ENCODE measurements at regions not wholly inside any gene's neighbourhood (a gene's known extent, or its start where the extent isn't known, plus 50 kb on each side); places are given as distances from the start of the nearest gene placed in this dataset.
"Not testable (repeated sequence)": the region's sequence is repeated elsewhere in the genome, so short reads cannot be mapped to it uniquely, and the experiment has no call there.

- H3K9me3 Mint-ChIP-seq = no peaks in the 10 kb centered on the region
- no peaks in the 10 kb centered on the region for H3K36me3 Mint-ChIP-seq (ENCODE audit: insufficient read depth)
- ATAC-seq = no peak
- H3K4me1 Mint-ChIP-seq (ENCODE audit: low read depth) = no peaks in the 10 kb centered on the region
- peaks cover 2% of the 10 kb centered on the region for H3K27me3 Mint-ChIP-seq (ENCODE audit: low read depth)
- no peak for DNase-seq
- no peak overlapping the region for H3K4me3 Mint-ChIP-seq
Observed at GRCh38 chr10:131555406-131555805, 243.9 kb upstream of the TCERG1L start.

- ATAC-seq = no peak
- no peak overlapping the region for H3K4me3 Mint-ChIP-seq
- H3K27me3 Mint-ChIP-seq (ENCODE audit: low read depth) = peaks cover 2% of the 10 kb centered on the region
- no peaks in the 10 kb centered on the region for H3K4me1 Mint-ChIP-seq (ENCODE audit: low read depth)
- no peak for DNase-seq
- no peaks in the 10 kb centered on the region for H3K9me3 Mint-ChIP-seq
- H3K36me3 Mint-ChIP-seq (ENCODE audit: insufficient read depth) = no peaks in the 10 kb centered on the region
Observed at GRCh38 chr10:131556061-131556896, 244.8 kb upstream of the TCERG1L start.

DNA sequence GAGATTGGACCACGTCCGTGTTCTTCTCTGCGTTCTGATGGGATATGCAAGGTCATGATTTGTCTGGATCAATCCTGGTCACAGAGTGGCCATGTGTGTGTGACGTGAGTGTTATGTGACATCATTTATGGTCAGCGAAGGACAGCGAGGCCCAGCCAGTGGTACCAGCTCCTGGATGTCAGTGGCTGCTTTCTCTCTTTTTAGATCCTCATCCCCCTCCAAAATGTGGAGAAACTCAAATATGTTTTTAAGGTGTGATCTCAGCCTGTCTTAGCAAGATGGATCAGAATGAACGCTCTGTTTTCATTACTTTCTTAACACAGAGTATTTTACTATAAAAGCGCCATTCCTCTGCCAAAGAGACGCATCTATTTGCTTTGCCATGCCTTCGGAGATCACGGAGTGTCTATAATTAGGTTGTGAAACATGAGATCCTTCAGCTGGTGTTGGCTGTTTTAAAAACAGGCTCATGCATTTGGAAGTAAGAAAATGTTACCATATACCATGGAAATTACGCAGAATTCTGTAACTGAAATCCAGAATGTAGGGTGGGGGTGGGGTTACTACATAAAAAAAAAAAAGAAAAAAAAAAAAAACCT, 245.5 kb upstream of the TCERG1L start:
- no peaks in the 10 kb centered on the region for H3K4me1 Mint-ChIP-seq (ENCODE audit: low read depth)
- H3K27me3 Mint-ChIP-seq (ENCODE audit: low read depth) = peaks cover 7% of the 10 kb centered on the region
- no peak for ATAC-seq
- no peaks in the 10 kb centered on the region for H3K9me3 Mint-ChIP-seq
- H3K4me3 Mint-ChIP-seq = no peak overlapping the region
- no peaks in the 10 kb centered on the region for H3K36me3 Mint-ChIP-seq (ENCODE audit: insufficient read depth)
- DNase-seq = no peak

DNA sequence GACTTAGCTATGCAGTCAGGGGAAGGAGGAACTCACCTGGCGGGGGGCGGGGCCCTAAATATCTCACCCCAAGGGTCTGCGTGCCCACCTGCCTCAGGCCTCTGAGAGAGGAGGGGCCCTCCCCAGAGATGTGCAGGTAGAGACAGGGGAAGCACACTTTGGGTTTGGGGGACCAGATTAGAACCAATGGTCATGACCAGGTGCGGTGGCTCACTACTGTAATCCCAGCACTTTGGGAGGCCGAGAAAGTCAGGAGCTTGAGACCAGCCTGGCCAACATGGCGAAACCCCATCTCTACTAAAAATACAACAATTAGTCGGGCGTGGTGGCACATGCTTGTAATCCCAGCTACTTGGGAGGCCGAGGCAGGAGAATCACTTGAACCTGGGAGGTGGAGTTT, 246.4 kb upstream of the TCERG1L start:
- H3K4me3 Mint-ChIP-seq; H3K27me3 Mint-ChIP-seq (ENCODE audit: low read depth): not testable (repeated sequence)

GRCh38 chr10:131559450-131559911, 248.0 kb upstream of the TCERG1L start:
- DNase-seq (no peak), ATAC-seq (no peak)
- Mint-ChIP-seq H3K36me3 (ENCODE audit: insufficient read depth) (no peaks in the 10 kb centered on the region), H3K27me3 (ENCODE audit: low read depth) (peaks cover 8% of the 10 kb centered on the region), H3K9me3 (no peaks in the 10 kb centered on the region), H3K4me3 (no peak overlapping the region), H3K4me1 (ENCODE audit: low read depth) (no peaks in the 10 kb centered on the region)

More for the DNA sequence above, 246.4 kb upstream of the TCERG1L start:
- ATAC-seq; DNase-seq; H3K9me3 Mint-ChIP-seq; H3K36me3 Mint-ChIP-seq (ENCODE audit: insufficient read depth); H3K4me1 Mint-ChIP-seq (ENCODE audit: low read depth): not testable (repeated sequence)

DNA sequence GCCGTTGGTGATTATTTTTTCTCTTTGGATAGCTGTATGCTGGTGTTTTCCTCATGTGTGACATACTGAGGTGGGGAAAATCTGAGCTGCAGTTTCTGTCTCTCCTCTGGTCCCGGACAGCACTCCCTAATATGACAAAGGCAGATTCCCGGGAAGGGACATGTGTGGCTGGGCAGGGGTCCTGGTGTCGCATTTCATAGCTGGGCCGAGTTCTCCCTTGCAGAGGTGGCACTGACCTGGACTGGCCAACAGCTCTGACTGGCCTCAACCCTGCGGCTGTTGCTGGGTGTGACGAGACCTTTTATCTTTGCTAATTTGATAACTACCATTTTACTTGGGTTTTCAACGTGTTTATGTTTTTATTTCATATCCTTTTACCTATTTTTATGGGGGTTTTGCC, 248.6 kb upstream of the TCERG1L start:
- Mint-ChIP-seq H3K36me3 (ENCODE audit: insufficient read depth) (no peaks in the 10 kb centered on the region), H3K4me1 (ENCODE audit: low read depth) (no peaks in the 10 kb centered on the region), H3K4me3 (no peak overlapping the region), H3K9me3 (peaks cover 7% of the 10 kb centered on the region), H3K27me3 (ENCODE audit: low read depth) (peaks cover 8% of the 10 kb centered on the region)
- ATAC-seq (no peak), DNase-seq (no peak)

DNA sequence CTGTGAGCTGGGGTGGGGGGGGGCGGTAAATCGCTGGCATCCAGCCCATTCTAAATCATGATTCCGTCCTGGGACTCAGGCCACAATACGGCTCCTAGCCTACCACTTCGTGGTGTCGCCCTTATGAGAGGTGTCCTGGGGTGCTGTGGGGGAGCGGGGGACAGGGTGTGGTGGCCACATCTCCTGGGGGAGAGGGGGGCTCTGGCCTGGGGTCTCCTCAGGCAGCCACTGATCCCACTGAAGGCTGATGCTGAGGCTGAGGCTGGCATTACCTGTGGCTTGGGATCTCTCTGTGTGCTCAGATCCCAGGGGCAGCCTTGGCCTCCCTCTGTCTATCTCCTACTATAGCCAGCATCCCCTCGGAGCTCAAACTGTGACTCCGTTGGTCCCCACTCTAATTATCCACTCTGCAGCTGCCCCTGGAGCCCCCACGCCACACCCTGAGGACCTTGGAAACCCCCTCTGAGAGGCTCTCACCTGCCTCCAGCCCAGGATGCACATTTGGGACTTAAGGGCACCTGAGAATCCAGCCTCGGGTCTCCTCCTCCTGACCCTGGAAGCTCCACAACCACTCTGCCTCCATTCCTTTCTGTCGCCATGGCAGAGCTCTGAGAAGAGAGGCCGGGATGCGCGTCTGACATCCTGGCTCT, 249.3 kb upstream of the TCERG1L start:
- no peaks in the 10 kb centered on the region for H3K4me1 Mint-ChIP-seq (ENCODE audit: low read depth)
- no peak for ATAC-seq
- peaks cover 8% of the 10 kb centered on the region for H3K27me3 Mint-ChIP-seq (ENCODE audit: low read depth)
- H3K9me3 Mint-ChIP-seq = peaks cover 11% of the 10 kb centered on the region
- no peaks in the 10 kb centered on the region for H3K36me3 Mint-ChIP-seq (ENCODE audit: insufficient read depth)
- no peak for DNase-seq
- no peak overlapping the region for H3K4me3 Mint-ChIP-seq

- H3K4me3 Mint-ChIP-seq = no peak overlapping the region
Observed at GRCh38 chr10:131561897-131562296, 250.4 kb upstream of the TCERG1L start.

GRCh38 chr10:131563411-131563810, 251.9 kb upstream of the TCERG1L start:
- no peak for ATAC-seq
- no peak for DNase-seq
- H3K27me3 Mint-ChIP-seq (ENCODE audit: low read depth) = peaks cover 11% of the 10 kb centered on the region
- no peaks in the 10 kb centered on the region for H3K36me3 Mint-ChIP-seq (ENCODE audit: insufficient read depth)
- H3K4me3 Mint-ChIP-seq = no peak overlapping the region
- no peaks in the 10 kb centered on the region for H3K4me1 Mint-ChIP-seq (ENCODE audit: low read depth)
- peaks cover 11% of the 10 kb centered on the region for H3K9me3 Mint-ChIP-seq

More at GRCh38 chr10:131561897-131562296, 250.4 kb upstream of the TCERG1L start:
- Mint-ChIP-seq H3K36me3 (ENCODE audit: insufficient read depth) (no peaks in the 10 kb centered on the region), H3K27me3 (ENCODE audit: low read depth) (peaks cover 11% of the 10 kb centered on the region), H3K4me1 (ENCODE audit: low read depth) (no peaks in the 10 kb centered on the region), H3K9me3 (peaks cover 11% of the 10 kb centered on the region)
- no peak for ATAC-seq
- no peak for DNase-seq

DNA sequence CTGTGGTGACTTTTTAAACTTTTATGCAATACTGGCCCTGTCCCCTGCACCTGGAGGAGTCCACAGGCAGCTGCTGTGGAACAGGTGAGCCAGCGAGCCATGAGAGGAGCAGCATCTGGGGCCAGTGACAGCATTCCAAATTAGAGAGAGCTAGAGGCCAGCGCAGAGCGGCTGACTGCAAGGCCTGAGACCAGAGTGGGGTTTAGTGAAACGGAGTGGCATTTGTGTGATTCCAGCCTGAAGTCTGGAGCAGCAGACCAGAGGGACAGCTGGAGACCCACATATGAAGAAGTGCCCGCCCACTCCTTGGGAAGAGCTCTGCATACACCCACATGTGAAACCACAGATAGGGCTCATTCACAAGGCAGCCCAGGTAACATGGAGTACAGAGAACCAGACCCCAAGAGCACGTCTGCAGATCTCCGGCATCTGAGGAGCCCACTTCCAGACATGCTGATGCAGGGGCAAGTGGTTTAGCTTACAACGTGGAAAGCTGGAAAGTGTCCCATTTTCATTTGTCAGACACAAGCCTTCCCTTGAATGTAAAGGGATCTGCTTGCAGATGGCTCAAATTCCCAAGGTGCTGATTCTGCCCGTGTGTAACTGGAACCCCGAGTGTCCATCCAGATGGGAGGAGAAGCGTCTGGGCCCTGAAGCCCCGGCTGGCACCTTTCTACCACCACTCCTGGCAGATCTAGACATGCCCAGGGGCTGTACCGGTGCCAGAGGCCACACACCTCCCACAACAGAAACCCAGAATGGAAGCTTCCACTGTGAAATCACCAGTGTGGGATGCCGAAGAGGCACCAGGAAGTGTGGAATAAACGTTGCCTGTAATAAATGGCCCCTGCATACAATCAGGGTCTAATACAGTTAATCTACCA, 256.0 kb upstream of the TCERG1L start:
- Mint-ChIP-seq H3K9me3 (peaks cover 11% of the 10 kb centered on the region), H3K36me3 (ENCODE audit: insufficient read depth) (no peaks in the 10 kb centered on the region), H3K4me1 (ENCODE audit: low read depth) (no peaks in the 10 kb centered on the region), H3K4me3 (no peak overlapping the region), H3K27me3 (ENCODE audit: low read depth) (peaks cover 5% of the 10 kb centered on the region)
- DNase-seq (no peak), ATAC-seq (no peak)

GRCh38 chr10:131568866-131569265, 257.3 kb upstream of the TCERG1L start:
- H3K27me3 Mint-ChIP-seq (ENCODE audit: low read depth) = peaks cover 3% of the 10 kb centered on the region
- no peak overlapping the region for H3K4me3 Mint-ChIP-seq
- H3K36me3 Mint-ChIP-seq (ENCODE audit: insufficient read depth) = no peaks in the 10 kb centered on the region
- peaks cover 11% of the 10 kb centered on the region for H3K9me3 Mint-ChIP-seq
- DNase-seq = no peak
- no peak for ATAC-seq
- H3K4me1 Mint-ChIP-seq (ENCODE audit: low read depth) = no peaks in the 10 kb centered on the region

- no peak overlapping the region for H3K4me3 Mint-ChIP-seq
- peaks cover 3% of the 10 kb centered on the region for H3K27me3 Mint-ChIP-seq (ENCODE audit: low read depth)
- DNase-seq = no peak
- H3K36me3 Mint-ChIP-seq (ENCODE audit: insufficient read depth) = no peaks in the 10 kb centered on the region
- H3K4me1 Mint-ChIP-seq (ENCODE audit: low read depth) = no peaks in the 10 kb centered on the region
- ATAC-seq = no peak
- peaks cover 5% of the 10 kb centered on the region for H3K9me3 Mint-ChIP-seq
Observed at GRCh38 chr10:131569851-131570715, 258.6 kb upstream of the TCERG1L start.

GRCh38 chr10:131570716-131571307, 259.3 kb upstream of the TCERG1L start:
- H3K4me3 Mint-ChIP-seq = no peak overlapping the region
- no peaks in the 10 kb centered on the region for H3K4me1 Mint-ChIP-seq (ENCODE audit: low read depth)
- no peaks in the 10 kb centered on the region for H3K9me3 Mint-ChIP-seq
- no peaks in the 10 kb centered on the region for H3K36me3 Mint-ChIP-seq (ENCODE audit: insufficient read depth)
- H3K27me3 Mint-ChIP-seq (ENCODE audit: low read depth) = peaks cover 3% of the 10 kb centered on the region
- ATAC-seq (no peak), DNase-seq (no peak)
